K562 (cell line): ENCODE measurements at regions not wholly inside any gene's neighbourhood (a gene's known extent, or its start where the extent isn't known, plus 50 kb on each side); places are given as distances from the start of the nearest gene placed in this dataset.

Source experiments
- ATAC-seq: fragments of 200-7000 bp; cut with Tn5 transposase; 3 replicates; pipeline ENCODE4 v1.9.1; 2020; ENCODE audit warnings: moderate library complexity
- BruUV-seq: library from RNA; stranded (reverse); fragments of 400-500 nt; replicated peaks from 2 replicates; lab custom pipeline; 2021; lab: Mats Ljungman, UMichigan
- CTCF ChIA-PET: fragments of 300-600 bp; formaldehyde crosslinking; extraction: SDS; loops from one replicate; lab custom pipeline; 2021; ENCODE audit warnings: low intra/inter-chr PET ratio; lab: Yijun Ruan, JAX
- POLR2A ChIA-PET: fragments of 300-600, 350-650 bp; sonication (Branson Sonifier 250); formaldehyde crosslinking; extraction: SDS; loops from one replicate; lab custom pipeline; 2021; ENCODE audit warnings: antibody characterized with exemption, inconsistent platforms; lab: Yijun Ruan, JAX
- DNase-seq, 4 experiments: peaks; one replicate each; pipeline versions ENCODE4 v3.0.0 to v3.0.0-alpha.2; 2011 to 2018; ENCODE audit warnings: low spot score in 3 of 4, mixed read lengths in 3 of 4; ENCODE audit errors: extremely low read depth in 1 of 4
- FAIRE-seq: peaks from 2 replicates; lab custom pipeline; 2011; peaks lifted over from hg19 to GRCh38; lab: Jason Lieb, UNC
- H2AFZ ChIP-seq: 2 replicates; pipeline ENCODE4 v1.6.0; 2011; ENCODE audit warnings: low read depth, low read length, control low read depth, inconsistent platforms
- H3K27ac ChIP-seq: fragments of 200-600 bp; 3 replicates; pipeline ENCODE4 v1.8.0; 2011; ENCODE audit warnings: low read depth, mild to moderate bottlenecking, control low read depth, inconsistent platforms, low read length, moderate library complexity, mixed read lengths; ENCODE audit errors: extremely low read depth
- H3K27me3 ChIP-seq, 2 experiments: fragments of 300-600 bp in 1 of 2; 2 replicates in 1 of 2; 3 replicates in 1 of 2; pipeline versions ENCODE4 v1.6.0 to v1.8.0; 2011; ENCODE audit warnings: inconsistent platforms in 2 of 2, low read length in 2 of 2, mild to moderate bottlenecking in 1 of 2, mixed read lengths in 1 of 2, moderate library complexity in 1 of 2; ENCODE audit not compliant: control insufficient read depth in 2 of 2, insufficient read depth in 2 of 2
- H3K36me3 ChIP-seq: fragments of 300-600 bp; 3 replicates; pipeline ENCODE4 v1.8.0; 2011; ENCODE audit warnings: mild to moderate bottlenecking, low read length, inconsistent platforms; ENCODE audit not compliant: control insufficient read depth, insufficient read depth
- H3K4me1 ChIP-seq, 2 experiments: fragments of 200-600 bp in 1 of 2; replicated peaks in 1 of 2; 2 replicates in 1 of 2; 3 replicates in 1 of 2; pipeline versions ENCODE4 v1.5.1 to v1.8.0; 2011; ENCODE audit warnings: inconsistent platforms in 2 of 2, low read length in 2 of 2, mild to moderate bottlenecking in 1 of 2, mixed read lengths in 1 of 2, moderate library complexity in 1 of 2; ENCODE audit not compliant: control insufficient read depth in 2 of 2, insufficient read depth in 2 of 2
- H3K4me2 ChIP-seq: 2 replicates; pipeline ENCODE4 v1.6.1; 2011; ENCODE audit warnings: low read length, control low read depth, inconsistent platforms, mixed read lengths; ENCODE audit not compliant: insufficient read depth
- H3K4me3 ChIP-seq: fragments of 200-600 bp; sonication (generic), shearing (Covaris generic); 2 replicates; pipeline ENCODE4 v1.5.1; 2016; ENCODE audit warnings: control low read depth, inconsistent platforms
- H3K79me2 ChIP-seq: fragments of 200-600 bp; 3 replicates; pipeline ENCODE4 v1.8.0; 2011; ENCODE audit warnings: low read length, inconsistent platforms; ENCODE audit not compliant: control insufficient read depth, insufficient read depth
- H3K9ac ChIP-seq, 2 experiments: 2 replicates each; pipeline versions ENCODE4 v1.6.0 to v1.6.1; 2011; ENCODE audit warnings: low read depth in 2 of 2, low read length in 2 of 2, control low read depth in 1 of 2, inconsistent platforms in 1 of 2, mild to moderate bottlenecking in 1 of 2, mixed read lengths in 1 of 2; ENCODE audit not compliant: insufficient read depth in 1 of 2
- H3K9me1 ChIP-seq: one replicate; pipeline ENCODE4 v1.6.0; 2011; ENCODE audit warnings: inconsistent platforms, mild to moderate bottlenecking, low read length, moderate library complexity; ENCODE audit not compliant: control insufficient read depth, insufficient read depth
- H3K9me3 ChIP-seq: replicated peaks from 2 replicates; pipeline ENCODE4 v1.5.1; 2011; ENCODE audit warnings: low read depth, low read length, inconsistent platforms; ENCODE audit not compliant: control insufficient read depth, insufficient read depth
- H4K20me1 ChIP-seq: replicated peaks from 2 replicates; pipeline ENCODE4 v1.6.1; 2011; ENCODE audit warnings: low read length, inconsistent platforms, mixed read lengths; ENCODE audit not compliant: control insufficient read depth, insufficient read depth
- ARID3A ChIP-seq: IDR thresholded peaks from 2 replicates; pipeline ENCODE4 v1.6.1; 2012; ENCODE audit warnings: low read depth, low read length, improper control_type of control experiment, borderline replicate concordance
- POLR2AphosphoS2 ChIP-seq: IDR thresholded peaks from 2 replicates; pipeline ENCODE4 v1.6.1; 2012; ENCODE audit warnings: low read length, improper control_type of control experiment
- ZKSCAN1 ChIP-seq: fragments of 150-350 bp; IDR thresholded peaks from 2 replicates; pipeline ENCODE4 v1.6.1; 2016; ENCODE audit warnings: low read depth, low read length
- WGBS: fragments of 100-300 bp; shearing (Covaris generic); methylation state at CpG from one replicate; pipeline ENCODE4 v1.1.6; 2016; ENCODE audit warnings: low coverage, mixed read lengths; ENCODE audit not compliant: insufficient coverage; ENCODE audit errors: missing lambda C conversion rate; 5-methylcytosine and 5-hydroxymethylcytosine counted together
- in situ Hi-C: fragments of 300-500 bp; cut with MboI; formaldehyde crosslinking; loops from 4 replicates; pipeline ENCODE4 v1.15.0; 2018; ENCODE audit warnings: inconsistent platforms, mixed read lengths
- intact Hi-C: fragments of 100-400 bp; cut with micrococcal nuclease; formaldehyde crosslinking; loops from 2 replicates; pipeline ENCODE4 v1.14.2; 2022

- in situ Hi-C loops (no loop called here), intact Hi-C loops (no loop called here)
- no peak overlapping the region for H2AFZ ChIP-seq
- peaks cover 1 to 2% of the 10 kb centered on the region in 2 experiments; a peak in 2 of 5 replicates for H3K27me3 ChIP-seq
- FAIRE-seq = no peak
- peaks cover 5% of the 10 kb centered on the region for H3K9me1 ChIP-seq
- H3K9me3 ChIP-seq = no peaks in the 10 kb centered on the region
- BruUV-seq = no TSS peak
- no peak overlapping the region for H3K9ac ChIP-seq
- 0 out of 2 replicates have a peak, but pooled peaks cover 5% of the 10 kb centered on the region for H4K20me1 ChIP-seq
- H3K4me2 ChIP-seq = no peak overlapping the region
- H3K36me3 ChIP-seq = no peaks in the 10 kb centered on the region
- ATAC-seq = no peak
- H3K79me2 ChIP-seq = no peaks in the 10 kb centered on the region; the same call in 2 of the 3 replicates
- POLR2A ChIA-PET = interaction anchor here (0.7 kb wide), 1 partner anchor 103 kb away, joined by 3 read pairs; no protein-coding TSS in a partner anchor
- TF ChIP-seq POLR2AphosphoS2 (no peak), ARID3A (no peak), ZKSCAN1 (peak; percentile 84)
- no peak for DNase-seq
- H3K4me3 ChIP-seq = no peak overlapping the region
- CTCF ChIA-PET = no interaction called here
- H3K27ac ChIP-seq = no peak overlapping the region
- H3K4me1 ChIP-seq = peaks cover 15 to 37% of the 10 kb centered on the region in 2 experiments; a peak in 4 of 5 replicates
- WGBS = 11% methylated on average over 3 of the region's 3 CpGs
These were observed 53.8 kb upstream of the PSD2 start for GRCh38 chr5:139741823-139742172.
